ENCODE measurements at regions not wholly inside any gene's neighbourhood (a gene's known extent, or its start where the extent isn't known, plus 50 kb on each side); places are given as distances from the start of the nearest gene placed in this dataset.

DNA sequence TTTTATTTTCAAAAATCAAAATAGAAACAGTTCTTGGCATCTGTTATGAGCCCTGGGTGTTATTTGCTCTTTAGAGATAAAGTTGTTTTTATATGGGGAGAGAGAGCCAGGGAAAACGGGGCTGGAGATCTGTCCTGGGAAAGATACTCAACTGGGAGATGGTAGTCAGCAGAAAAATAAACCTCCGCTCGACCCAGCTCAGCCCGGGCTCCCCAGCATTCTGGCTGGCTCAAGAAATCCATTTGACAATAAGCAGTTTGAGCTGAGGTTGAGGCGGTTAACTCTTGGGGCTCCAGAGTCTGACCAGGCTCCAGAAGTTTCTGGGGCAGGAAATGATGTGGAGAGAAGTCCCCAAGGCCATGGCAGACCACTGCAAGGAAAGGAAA lies 151.9 kb downstream of the IRX5 start:
- ChIA-PET CTCF (no interaction called here), POLR2A (no interaction called here)
- no peaks in the 10 kb centered on the region for H3K27me3 ChIP-seq (ENCODE audit: control insufficient read depth, insufficient read depth, low read length)
- no peaks in the 10 kb centered on the region; the same call in 1 of the 2 replicates for H3K9me3 ChIP-seq (ENCODE audit: control insufficient read depth, insufficient read depth, low read length)
- no peak overlapping the region for H3K27ac ChIP-seq (ENCODE audit: low read depth, low read length)
- no peak for DNase-seq (ENCODE audit: low read depth, low spot score)
- TF ChIP-seq, protein P1, sequence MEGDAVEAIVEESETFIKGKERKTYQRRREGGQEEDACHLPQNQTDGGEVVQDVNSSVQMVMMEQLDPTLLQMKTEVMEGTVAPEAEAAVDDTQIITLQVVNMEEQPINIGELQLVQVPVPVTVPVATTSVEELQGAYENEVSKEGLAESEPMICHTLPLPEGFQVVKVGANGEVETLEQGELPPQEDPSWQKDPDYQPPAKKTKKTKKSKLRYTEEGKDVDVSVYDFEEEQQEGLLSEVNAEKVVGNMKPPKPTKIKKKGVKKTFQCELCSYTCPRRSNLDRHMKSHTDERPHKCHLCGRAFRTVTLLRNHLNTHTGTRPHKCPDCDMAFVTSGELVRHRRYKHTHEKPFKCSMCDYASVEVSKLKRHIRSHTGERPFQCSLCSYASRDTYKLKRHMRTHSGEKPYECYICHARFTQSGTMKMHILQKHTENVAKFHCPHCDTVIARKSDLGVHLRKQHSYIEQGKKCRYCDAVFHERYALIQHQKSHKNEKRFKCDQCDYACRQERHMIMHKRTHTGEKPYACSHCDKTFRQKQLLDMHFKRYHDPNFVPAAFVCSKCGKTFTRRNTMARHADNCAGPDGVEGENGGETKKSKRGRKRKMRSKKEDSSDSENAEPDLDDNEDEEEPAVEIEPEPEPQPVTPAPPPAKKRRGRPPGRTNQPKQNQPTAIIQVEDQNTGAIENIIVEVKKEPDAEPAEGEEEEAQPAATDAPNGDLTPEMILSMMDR (IDR thresholded peaks at IDR 0.05; ENCODE audit: low read depth, low read length) = no peak
- no peak overlapping the region for H3K4me3 ChIP-seq (ENCODE audit: low read depth, low read length)

DNA sequence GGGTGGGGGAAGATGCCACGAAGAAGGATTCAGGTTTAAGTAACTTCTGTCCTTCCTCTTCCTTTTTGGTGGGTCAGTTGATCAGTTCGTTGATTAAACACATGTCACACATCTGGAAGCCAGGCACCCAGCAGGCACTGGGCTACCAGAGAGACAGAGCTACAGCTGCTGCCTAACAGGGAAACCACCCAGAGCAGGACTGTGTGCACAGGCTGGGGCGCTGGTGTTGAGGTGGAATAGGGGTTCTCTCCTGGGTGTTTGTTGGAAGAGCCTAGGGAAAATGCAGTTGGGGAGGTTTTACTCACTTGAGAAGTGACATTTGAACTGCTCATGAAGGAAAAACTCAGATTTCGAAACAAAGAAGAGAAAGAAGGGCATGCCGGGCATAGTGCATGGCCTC lies 152.4 kb downstream of the IRX5 start:
- CTCF ChIA-PET = no interaction called here
- POLR2A ChIA-PET = no interaction called here
- Histone ChIP-seq H3K27me3 (ENCODE audit: control insufficient read depth, insufficient read depth, low read length) (no peaks in the 10 kb centered on the region), H3K4me3 (ENCODE audit: low read depth, low read length) (no peak overlapping the region), H3K27ac (ENCODE audit: low read depth, low read length) (no peak overlapping the region), H3K9me3 (ENCODE audit: control insufficient read depth, insufficient read depth, low read length) (no peaks in the 10 kb centered on the region; the same call in 1 of the 2 replicates)
- TF ChIP-seq, protein P1 (IDR thresholded peaks at IDR 0.05; ENCODE audit: low read depth, low read length) = no peak
- DNase-seq (ENCODE audit: low read depth, low spot score) = no peak

DNA sequence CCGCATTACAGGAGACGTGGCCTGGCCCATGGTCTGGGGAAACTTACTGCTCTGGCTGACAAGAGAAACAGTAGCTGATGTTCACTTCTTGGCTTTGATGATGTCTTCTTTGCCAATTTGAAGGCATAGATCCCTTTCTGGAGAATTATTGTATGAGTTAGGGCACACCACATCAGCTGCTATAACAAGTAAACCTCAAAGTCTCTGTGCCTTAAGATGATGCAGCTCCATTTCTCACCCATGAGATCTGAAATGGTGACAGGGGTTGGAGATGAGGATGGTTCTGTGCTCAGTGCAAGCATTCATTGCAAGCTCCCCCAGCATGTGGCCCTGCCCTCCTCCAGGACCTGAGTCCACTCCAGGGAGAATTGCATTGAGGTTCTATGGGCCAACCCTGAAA lies 157.4 kb downstream of the IRX5 start:
- Histone ChIP-seq H3K4me3 (ENCODE audit: low read depth, low read length) (no peak overlapping the region), H3K9me3 (ENCODE audit: control insufficient read depth, insufficient read depth, low read length) (peaks cover 10% of the 10 kb centered on the region), H3K27me3 (ENCODE audit: control insufficient read depth, insufficient read depth, low read length) (no peaks in the 10 kb centered on the region), H3K27ac (ENCODE audit: low read depth, low read length) (no peak overlapping the region)
- ChIA-PET POLR2A (no interaction called here), CTCF (no interaction called here)
- no peak for DNase-seq (ENCODE audit: low read depth, low spot score)
- TF ChIP-seq, protein P1 (IDR thresholded peaks at IDR 0.05; ENCODE audit: low read depth, low read length) = no peak

DNA sequence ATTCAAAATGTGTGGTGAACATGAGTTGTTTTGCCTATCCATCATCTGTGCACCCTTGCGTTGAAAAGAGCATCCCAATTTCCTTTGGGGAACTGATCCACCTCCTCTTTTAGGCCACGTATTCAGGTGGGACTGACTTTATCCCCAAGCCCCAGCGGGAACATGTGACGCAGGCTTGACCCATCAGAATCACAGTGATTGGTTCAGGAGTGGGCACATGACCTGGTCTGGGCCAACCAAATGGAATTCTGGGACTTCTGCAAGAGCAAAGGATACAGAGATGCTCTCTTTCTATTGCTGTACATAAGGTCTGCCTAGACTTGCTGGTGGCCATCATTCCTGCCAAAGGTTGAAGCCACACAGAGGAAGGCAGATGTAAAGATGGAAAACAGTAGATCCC lies 158.9 kb downstream of the IRX5 start:
- ChIA-PET CTCF (no interaction called here), POLR2A (no interaction called here)
- H3K27ac ChIP-seq (ENCODE audit: low read depth, low read length) = no peak overlapping the region
- no peak for DNase-seq (ENCODE audit: low read depth, low spot score)
- TF ChIP-seq, protein P1 (IDR thresholded peaks at IDR 0.05; ENCODE audit: low read depth, low read length) = no peak
- H3K4me3 ChIP-seq (ENCODE audit: low read depth, low read length) = no peak overlapping the region
- H3K27me3 ChIP-seq (ENCODE audit: control insufficient read depth, insufficient read depth, low read length) = no peaks in the 10 kb centered on the region
- H3K9me3 ChIP-seq (ENCODE audit: control insufficient read depth, insufficient read depth, low read length) = peaks cover 10% of the 10 kb centered on the region

DNA sequence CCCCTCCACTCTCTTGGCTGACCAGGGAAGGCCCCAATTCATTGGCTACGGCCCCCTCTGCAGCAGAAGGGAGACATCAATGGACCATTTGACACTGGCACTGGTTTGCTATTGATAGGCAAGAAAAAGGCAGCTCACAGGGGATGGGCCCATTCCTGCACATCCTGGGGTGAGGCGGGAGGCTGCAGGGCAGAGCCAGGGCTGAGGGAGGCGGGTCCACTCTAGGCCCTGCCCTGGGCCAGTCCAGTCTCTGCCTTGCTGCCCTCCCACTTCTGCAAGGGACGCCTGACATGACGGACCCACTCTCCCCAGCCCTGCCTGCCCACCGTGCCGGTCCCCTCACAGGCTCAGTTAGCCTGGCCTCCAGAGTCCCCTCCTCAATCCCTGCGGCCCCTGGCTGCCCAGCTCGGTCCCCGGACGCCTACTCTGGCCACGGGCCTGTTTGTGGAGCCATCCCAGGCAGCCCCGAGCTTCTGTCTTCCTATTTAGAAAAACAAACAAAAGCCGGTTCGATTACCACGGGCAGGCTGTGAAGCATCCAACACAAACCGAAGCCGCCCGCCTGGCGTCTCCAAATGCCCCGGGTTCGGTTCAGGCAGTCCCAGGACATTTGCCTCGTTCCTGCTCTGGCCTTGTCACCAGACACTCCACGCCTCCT lies 160.7 kb downstream of the IRX5 start:
- TF ChIP-seq, protein P1 (IDR thresholded peaks at IDR 0.05; ENCODE audit: low read depth, low read length) = no peak
- H3K9me3 ChIP-seq (ENCODE audit: control insufficient read depth, insufficient read depth, low read length) = peaks cover 10% of the 10 kb centered on the region
- no peak overlapping the region for H3K4me3 ChIP-seq (ENCODE audit: low read depth, low read length)
- POLR2A ChIA-PET = no interaction called here
- H3K27me3 ChIP-seq (ENCODE audit: control insufficient read depth, insufficient read depth, low read length) = no peaks in the 10 kb centered on the region
- H3K27ac ChIP-seq (ENCODE audit: low read depth, low read length) = no peak overlapping the region
- CTCF ChIA-PET = no interaction called here
- DNase-seq (ENCODE audit: low read depth, low spot score) = no peak
